ENCODE measurements at regions not wholly inside any gene's neighbourhood (a gene's known extent, or its start where the extent isn't known, plus 50 kb on each side); places are given as distances from the start of the nearest gene placed in this dataset.

GRCh38 chr1:17890056-17890814 lies 135.1 kb downstream of the ACTL8 start:
- no peak for DNase-seq
- H3K4me3 ChIP-seq (ENCODE audit: low read depth, low read length) = no peak overlapping the region
- no peaks in the 10 kb centered on the region for H3K4me1 ChIP-seq
- no peaks in the 10 kb centered on the region for H3K36me3 ChIP-seq
- no peaks in the 10 kb centered on the region for H3K27me3 ChIP-seq
- no peaks in the 10 kb centered on the region for H3K9me3 ChIP-seq
- TF ChIP-seq CTCF (IDR thresholded peaks at IDR 0.05; ENCODE audit: low read depth, low read length) = no peak

- Histone ChIP-seq H3K36me3 (no peaks in the 10 kb centered on the region), H3K4me3 (ENCODE audit: low read depth, low read length) (no peak overlapping the region), H3K4me1 (no peaks in the 10 kb centered on the region), H3K27me3 (no peaks in the 10 kb centered on the region), H3K9me3 (no peaks in the 10 kb centered on the region)
- no peak for DNase-seq
- no peak for TF ChIP-seq CTCF (IDR thresholded peaks at IDR 0.05; ENCODE audit: low read depth, low read length)
Observed at GRCh38 chr1:17890815-17891191, 135.7 kb downstream of the ACTL8 start.

GRCh38 chr1:17891205-17892110 lies 136.3 kb downstream of the ACTL8 start:
- no peak for TF ChIP-seq CTCF (IDR thresholded peaks at IDR 0.05; ENCODE audit: low read depth, low read length)
- no peak for DNase-seq
- H3K4me3 ChIP-seq (ENCODE audit: low read depth, low read length) = no peak overlapping the region
- no peaks in the 10 kb centered on the region for H3K4me1 ChIP-seq
- no peaks in the 10 kb centered on the region for H3K27me3 ChIP-seq
- no peaks in the 10 kb centered on the region for H3K9me3 ChIP-seq
- H3K36me3 ChIP-seq = no peaks in the 10 kb centered on the region

GRCh38 chr1:17892225-17892624 lies 137.1 kb downstream of the ACTL8 start:
- H3K9me3 ChIP-seq = no peaks in the 10 kb centered on the region
- no peaks in the 10 kb centered on the region for H3K4me1 ChIP-seq
- H3K27me3 ChIP-seq = no peaks in the 10 kb centered on the region
- no peak overlapping the region for H3K4me3 ChIP-seq (ENCODE audit: low read depth, low read length)
- TF ChIP-seq CTCF (IDR thresholded peaks at IDR 0.05; ENCODE audit: low read depth, low read length) = no peak
- DNase-seq = no peak
- no peaks in the 10 kb centered on the region for H3K36me3 ChIP-seq

- H3K4me3 ChIP-seq (ENCODE audit: low read depth, low read length) = no peak overlapping the region
Observed at GRCh38 chr1:17892851-17893250, 137.7 kb downstream of the ACTL8 start.

More at GRCh38 chr1:17892851-17893250, 137.7 kb downstream of the ACTL8 start:
- Histone ChIP-seq H3K36me3 (no peaks in the 10 kb centered on the region), H3K9me3 (no peaks in the 10 kb centered on the region), H3K27me3 (no peaks in the 10 kb centered on the region), H3K4me1 (no peaks in the 10 kb centered on the region)
- TF ChIP-seq CTCF (IDR thresholded peaks at IDR 0.05; ENCODE audit: low read depth, low read length) = no peak
- no peak for DNase-seq
